HT1080 (cell line): ENCODE measurements at regions not wholly inside any gene's neighbourhood (a gene's known extent, or its start where the extent isn't known, plus 50 kb on each side); places are given as distances from the start of the nearest gene placed in this dataset.
"Not testable (repeated sequence)": the region's sequence is repeated elsewhere in the genome, so short reads cannot be mapped to it uniquely, and the experiment has no call there.

Source experiments
- DNase-seq: peaks from one replicate; pipeline ENCODE4 v3.0.0-alpha.2; 2015; ENCODE audit warnings: low read depth

GRCh38 chr13:107822006-107822405 lies 393.3 kb downstream of the LIG4 start:
- DNase-seq = peak; percentile 15

DNA sequence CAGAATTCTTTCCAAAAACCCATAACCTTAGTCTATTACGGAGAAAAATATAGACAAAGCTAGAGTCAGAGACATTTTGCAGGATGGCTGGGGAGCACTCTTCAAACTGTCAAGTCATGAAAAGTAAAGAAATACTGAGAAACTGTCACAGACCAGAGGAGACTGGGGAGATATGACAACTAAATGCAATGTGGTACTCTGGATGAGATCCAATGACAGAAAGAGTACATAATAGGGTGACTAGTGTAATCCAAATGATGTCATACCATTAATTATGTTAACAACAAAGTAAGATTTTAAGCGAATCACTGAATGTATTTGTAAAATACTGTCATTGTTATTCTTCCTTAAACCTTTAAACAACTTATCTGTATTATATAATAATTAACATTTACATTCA lies 393.8 kb downstream of the LIG4 start:
- DNase-seq = no peak

- DNase-seq = no peak
Observed at GRCh38 chr13:107819071-107819470, 396.3 kb downstream of the LIG4 start.

GRCh38 chr13:107817647-107818287 lies 397.6 kb downstream of the LIG4 start:
- no peak for DNase-seq

DNA sequence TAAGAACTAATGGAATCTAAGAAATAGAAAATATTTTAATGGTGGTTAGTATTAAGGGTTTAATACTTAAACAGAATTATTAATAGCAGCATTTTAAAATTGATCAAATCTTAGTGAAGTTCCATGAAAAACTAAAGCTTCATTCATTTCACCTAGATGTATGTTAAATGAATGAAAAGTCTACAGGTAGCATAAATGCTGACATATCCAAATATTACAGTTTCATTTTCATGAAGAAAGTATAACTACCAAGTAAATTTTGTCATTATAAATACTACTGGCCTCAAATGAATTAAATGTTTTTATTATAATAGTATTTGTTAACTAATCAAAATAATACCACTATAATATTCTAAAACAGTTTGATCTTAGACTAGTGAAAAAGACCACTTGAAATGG lies 403.3 kb downstream of the LIG4 start:
- no peak for DNase-seq

- no peak for DNase-seq
Observed at GRCh38 chr13:107811233-107812013, 403.9 kb downstream of the LIG4 start.

- no peak for DNase-seq
Observed at GRCh38 chr13:107809125-107809524, 406.2 kb downstream of the LIG4 start.

DNA sequence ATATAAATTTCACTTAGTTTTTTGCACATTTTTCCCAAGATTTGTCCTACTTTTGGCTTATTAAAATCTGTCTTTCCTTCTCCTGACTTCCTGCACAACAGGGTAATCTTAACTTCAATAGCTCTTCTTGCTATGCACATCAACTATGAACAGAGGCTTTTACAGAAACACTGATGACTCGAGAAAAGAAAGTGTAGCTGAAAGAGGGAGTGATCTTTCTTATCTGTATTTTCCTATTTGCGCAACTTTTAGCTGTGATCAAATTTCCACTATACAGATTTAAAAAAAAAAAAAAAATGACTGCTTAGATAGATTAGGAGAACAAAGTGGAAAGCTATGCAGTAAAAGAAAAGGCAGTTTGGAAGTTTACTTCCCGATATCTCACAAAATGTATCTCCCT lies 406.9 kb downstream of the LIG4 start:
- no peak for DNase-seq

DNA sequence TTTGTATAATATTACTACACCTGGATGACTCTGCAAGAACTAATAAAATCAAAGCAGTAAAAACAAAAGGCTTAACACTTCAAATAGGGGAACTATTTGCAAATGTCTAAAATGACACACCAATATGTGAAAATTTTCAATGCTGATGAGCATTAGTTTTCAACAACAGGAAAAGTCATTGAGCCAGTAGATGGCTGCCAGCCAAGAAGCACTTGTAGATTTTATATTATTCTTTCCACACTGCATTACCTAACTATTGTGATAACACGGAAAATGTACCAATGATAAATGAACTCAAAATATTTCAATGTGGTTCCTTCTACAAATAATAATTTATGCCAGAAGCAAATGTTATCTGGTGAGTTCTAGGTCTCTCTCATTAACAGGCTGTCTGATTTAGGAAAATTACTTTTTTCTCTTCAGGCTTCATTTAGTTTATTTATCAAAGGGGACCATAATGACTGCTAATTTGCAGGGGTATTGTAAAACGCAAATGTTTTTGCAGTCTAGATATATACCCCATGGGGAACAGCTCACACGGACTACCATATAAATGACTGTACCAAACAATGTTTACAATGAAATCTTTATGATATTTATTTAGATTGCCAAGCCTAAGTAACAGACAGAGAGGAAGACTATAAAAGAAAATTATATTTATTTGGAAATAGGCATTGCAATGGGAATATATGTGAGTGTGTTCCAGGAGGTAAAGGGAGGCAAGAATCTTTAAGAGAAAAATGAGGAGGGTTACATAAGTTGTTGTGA lies 407.8 kb downstream of the LIG4 start:
- no peak for DNase-seq

GRCh38 chr13:107806726-107807125 lies 408.6 kb downstream of the LIG4 start:
- no peak for DNase-seq

- no peak for DNase-seq
Observed at GRCh38 chr13:107803822-107804495, 411.4 kb downstream of the LIG4 start.

GRCh38 chr13:107801621-107802020 lies 413.7 kb downstream of the LIG4 start:
- no peak for DNase-seq

GRCh38 chr13:107799001-107799400 lies 416.3 kb downstream of the LIG4 start:
- peak; percentile 64 for DNase-seq

- no peak for DNase-seq
Observed at GRCh38 chr13:107790397-107790796, 424.9 kb downstream of the LIG4 start.

DNA sequence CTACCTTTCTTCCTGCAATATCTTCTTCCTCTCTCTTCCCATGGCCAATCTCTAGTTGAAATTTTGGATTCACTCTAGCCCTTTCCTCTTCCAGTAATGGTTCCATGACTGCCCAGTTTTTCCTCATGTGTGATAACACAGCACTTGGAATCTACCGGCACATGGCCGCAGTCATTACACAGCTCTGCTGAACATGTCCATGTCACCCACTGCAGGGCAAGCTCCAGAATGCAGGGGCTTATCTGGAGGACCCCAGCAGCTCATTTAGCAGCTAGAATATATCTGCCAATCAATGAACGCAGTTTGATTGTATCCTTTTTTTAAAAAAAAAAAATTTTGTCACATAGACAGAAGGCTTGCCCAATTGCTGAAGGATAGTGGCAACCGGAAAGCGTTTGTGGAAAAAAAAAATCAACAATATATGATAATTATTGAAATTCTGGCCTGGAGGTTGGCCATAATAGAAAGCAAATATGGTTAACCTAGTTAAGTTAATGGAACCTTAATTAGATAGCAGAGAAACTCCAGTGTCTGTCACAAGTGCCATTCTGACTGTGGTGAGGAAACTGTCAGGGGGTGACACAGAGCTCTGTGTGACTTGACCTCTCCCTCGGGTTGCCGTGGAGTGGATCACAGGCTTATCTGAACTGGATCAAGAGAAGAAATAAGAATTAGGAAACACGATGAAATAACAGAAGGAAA lies 426.7 kb downstream of the LIG4 start:
- no peak for DNase-seq

GRCh38 chr13:107782646-107783045 lies 432.7 kb downstream of the LIG4 start:
- DNase-seq = not testable (repeated sequence)

- DNase-seq = no peak
Observed at GRCh38 chr13:107778094-107778493, 437.2 kb downstream of the LIG4 start.

- DNase-seq = no peak
Observed at GRCh38 chr13:107770541-107770940, 444.8 kb downstream of the LIG4 start.

DNA sequence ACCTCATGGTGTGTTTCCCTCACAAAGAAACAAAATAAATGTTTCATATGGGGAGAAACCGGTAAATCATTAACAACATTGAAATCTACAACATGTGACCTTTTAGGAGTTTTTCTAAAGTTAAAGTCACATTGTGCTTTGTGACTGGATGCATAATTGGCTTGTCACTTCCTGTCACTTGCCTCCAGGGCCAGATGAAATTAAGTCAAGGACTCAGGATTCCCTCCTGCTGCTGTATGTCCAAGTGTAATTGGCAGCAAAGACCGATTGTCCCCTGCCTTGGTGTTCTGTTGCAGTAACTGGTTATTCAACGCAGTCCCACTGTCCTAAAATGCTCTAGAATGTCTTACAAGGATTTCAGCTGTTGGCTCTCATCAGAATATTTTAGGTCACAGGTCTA lies 448.2 kb downstream of the LIG4 start:
- no peak for DNase-seq

GRCh38 chr13:107765724-107766401 lies 449.5 kb downstream of the LIG4 start:
- DNase-seq = no peak

DNA sequence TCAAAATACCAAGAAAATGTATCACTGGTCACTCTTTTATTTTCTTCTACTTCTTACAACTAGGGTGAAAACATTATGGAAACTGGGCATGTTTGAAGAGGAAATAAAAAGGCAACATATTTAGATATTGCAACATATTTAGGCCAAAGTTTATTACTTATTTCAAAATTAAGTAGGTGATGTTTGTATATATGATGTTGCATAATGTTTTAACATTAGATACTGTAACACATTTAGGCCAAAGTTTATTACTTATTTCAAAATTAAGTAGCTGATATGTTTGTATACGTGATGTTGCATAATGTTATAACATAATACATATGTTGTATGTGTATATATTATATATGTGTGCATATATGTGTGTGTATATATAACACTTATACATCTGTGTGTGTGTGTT lies 451.3 kb downstream of the LIG4 start:
- DNase-seq = no peak
